C4-2B (cell line): ENCODE measurements at regions not wholly inside any gene's neighbourhood (a gene's known extent, or its start where the extent isn't known, plus 50 kb on each side); places are given as distances from the start of the nearest gene placed in this dataset.

Experiments
- H3K27ac ChIP-seq: fragments of 450-650 bp; 2 replicates; pipeline ENCODE4 v1.5.1; 2017
- CTCF ChIP-seq: fragments of 450-650 bp; conservative IDR thresholded peaks from 2 replicates; pipeline ENCODE4 v1.5.1; 2017; ENCODE audit warnings: mild to moderate bottlenecking
- ZFX ChIP-seq: fragments of 450-650 bp; IDR thresholded peaks from 2 replicates; pipeline ENCODE4 v1.6.1; 2017

- TF ChIP-seq CTCF (no peak), ZFX (no peak)
- no peak overlapping the region for H3K27ac ChIP-seq
Observed at GRCh38 chr6:50637267-50637666, 76.1 kb upstream of the TFAP2D start.

GRCh38 chr6:50649086-50649485 lies 64.2 kb upstream of the TFAP2D start:
- TF ChIP-seq CTCF (no peak), ZFX (no peak)
- no peak overlapping the region for H3K27ac ChIP-seq

GRCh38 chr6:50653253-50653652 lies 60.1 kb upstream of the TFAP2D start:
- no peak for TF ChIP-seq ZFX
- no peak; the same call in 1 of the 2 replicates for TF ChIP-seq CTCF
- H3K27ac ChIP-seq: no peak overlapping the region

- TF ChIP-seq ZFX (no peak), CTCF (no peak)
- H3K27ac ChIP-seq: no peak overlapping the region
Observed at GRCh38 chr6:50654155-50654554, 59.2 kb upstream of the TFAP2D start.

GRCh38 chr6:50655848-50656453 lies 57.4 kb upstream of the TFAP2D start:
- H3K27ac ChIP-seq: no peak overlapping the region
- no peak for TF ChIP-seq ZFX
- TF ChIP-seq CTCF: peak; percentile 83

- TF ChIP-seq ZFX (no peak), CTCF (no peak)
- H3K27ac ChIP-seq: no peak overlapping the region
Observed at GRCh38 chr6:50657513-50657912, 55.8 kb upstream of the TFAP2D start.

GRCh38 chr6:50658561-50658960 lies 54.8 kb upstream of the TFAP2D start:
- H3K27ac ChIP-seq: no peak overlapping the region
- TF ChIP-seq ZFX (no peak), CTCF (no peak)
